ENCODE measurements at regions not wholly inside any gene's neighbourhood (a gene's known extent, or its start where the extent isn't known, plus 50 kb on each side); places are given as distances from the start of the nearest gene placed in this dataset.

- CTCF ChIA-PET: no interaction called here
- POLR2A ChIA-PET: no interaction called here
Measured at GRCh38 chr20:42020316-42020715, 402.1 kb upstream of the CHD6 start.

- CTCF ChIA-PET: no interaction called here
- POLR2A ChIA-PET: no interaction called here
Measured at GRCh38 chr20:42018979-42019378, 400.8 kb upstream of the CHD6 start.

- POLR2A ChIA-PET: no interaction called here
- CTCF ChIA-PET: no interaction called here
Measured at GRCh38 chr20:42010090-42010489, 391.9 kb upstream of the CHD6 start.

GRCh38 chr20:42007251-42007650 is 389.1 kb upstream of the CHD6 start:
- POLR2A ChIA-PET: no interaction called here
- CTCF ChIA-PET: no interaction called here

GRCh38 chr20:42005211-42005610 is 387.0 kb upstream of the CHD6 start:
- POLR2A ChIA-PET: no interaction called here
- CTCF ChIA-PET: no interaction called here

- POLR2A ChIA-PET: no interaction called here
- CTCF ChIA-PET: no interaction called here
Measured at GRCh38 chr20:42003380-42003779, 385.2 kb upstream of the CHD6 start.

- POLR2A ChIA-PET: no interaction called here
- CTCF ChIA-PET: no interaction called here
Measured at GRCh38 chr20:41998539-41999341, 380.6 kb upstream of the CHD6 start.

- POLR2A ChIA-PET: no interaction called here
- CTCF ChIA-PET: no interaction called here
Measured at GRCh38 chr20:41996951-41997350, 378.8 kb upstream of the CHD6 start.

- CTCF ChIA-PET: no interaction called here
- POLR2A ChIA-PET: no interaction called here
Measured at GRCh38 chr20:41992481-41992880, 374.3 kb upstream of the CHD6 start.

- CTCF ChIA-PET: no interaction called here
Measured at GRCh38 chr20:41991412-41991811, 373.2 kb upstream of the CHD6 start.

GRCh38 chr20:41989935-41990635 is 371.9 kb upstream of the CHD6 start:
- ChIA-PET CTCF (no interaction called here), POLR2A (no interaction called here)

More at GRCh38 chr20:41991412-41991811, 373.2 kb upstream of the CHD6 start:
- POLR2A ChIA-PET: no interaction called here

- POLR2A ChIA-PET: no interaction called here
- CTCF ChIA-PET: no interaction called here
Measured at GRCh38 chr20:41989039-41989679, 371.0 kb upstream of the CHD6 start.

- POLR2A ChIA-PET: no interaction called here
Measured at GRCh38 chr20:41984031-41984430, 365.9 kb upstream of the CHD6 start.

GRCh38 chr20:41983159-41983558 is 365.0 kb upstream of the CHD6 start:
- POLR2A ChIA-PET: no interaction called here

More at GRCh38 chr20:41984031-41984430, 365.9 kb upstream of the CHD6 start:
- CTCF ChIA-PET: no interaction called here

GRCh38 chr20:41981746-41982145 is 363.6 kb upstream of the CHD6 start:
- POLR2A ChIA-PET: no interaction called here
- CTCF ChIA-PET: no interaction called here

More at GRCh38 chr20:41983159-41983558, 365.0 kb upstream of the CHD6 start:
- CTCF ChIA-PET: no interaction called here

- POLR2A ChIA-PET: no interaction called here
- CTCF ChIA-PET: no interaction called here
Measured at GRCh38 chr20:41978875-41979274, 360.7 kb upstream of the CHD6 start.

GRCh38 chr20:41978246-41978790 is 360.1 kb upstream of the CHD6 start:
- ChIA-PET POLR2A (no interaction called here), CTCF (no interaction called here)

GRCh38 chr20:41969656-41970055 is 351.5 kb upstream of the CHD6 start:
- CTCF ChIA-PET: no interaction called here
- POLR2A ChIA-PET: no interaction called here

GRCh38 chr20:41960166-41960565 is 342.0 kb upstream of the CHD6 start:
- CTCF ChIA-PET: no interaction called here
- POLR2A ChIA-PET: no interaction called here

GRCh38 chr20:41958391-41958790 is 340.2 kb upstream of the CHD6 start:
- POLR2A ChIA-PET: no interaction called here
- CTCF ChIA-PET: no interaction called here

Measured in activated CD8-positive, alpha-beta memory T cell treated with anti-CD3 and anti-CD28 coated beads for 36 hours (primary cell).